Endothelial cell (in vitro differentiated cells): ENCODE measurements at regions not wholly inside any gene's neighbourhood (a gene's known extent, or its start where the extent isn't known, plus 50 kb on each side); places are given as distances from the start of the nearest gene placed in this dataset.

Experiments
- DNase-seq: peaks from one replicate; pipeline ENCODE4 v3.0.0; 2021; ENCODE audit warnings: low spot score
- H3K27ac Mint-ChIP-seq: one replicate; pipeline ENCODE4 v1.8.0; 2021; ENCODE audit warnings: mixed read lengths, inconsistent platforms; ENCODE audit not compliant: unreplicated experiment
- H3K27me3 Mint-ChIP-seq: one replicate; pipeline ENCODE4 v1.8.0; 2021; ENCODE audit warnings: mild to moderate bottlenecking, moderate library complexity, mixed read lengths, inconsistent platforms; ENCODE audit not compliant: unreplicated experiment
- H3K36me3 Mint-ChIP-seq: one replicate; pipeline ENCODE4 v1.8.0; 2021; ENCODE audit warnings: mild to moderate bottlenecking, low read depth, mixed read lengths, inconsistent platforms; ENCODE audit not compliant: unreplicated experiment
- H3K4me1 Mint-ChIP-seq: one replicate; pipeline ENCODE4 v1.8.0; 2021; ENCODE audit warnings: mild to moderate bottlenecking, mixed read lengths, inconsistent platforms; ENCODE audit not compliant: unreplicated experiment
- H3K4me3 Mint-ChIP-seq: one replicate; pipeline ENCODE4 v1.8.0; 2021; ENCODE audit warnings: mild to moderate bottlenecking, mixed read lengths, inconsistent platforms; ENCODE audit not compliant: unreplicated experiment
- H3K9me3 Mint-ChIP-seq: one replicate; pipeline ENCODE4 v1.8.0; 2021; ENCODE audit warnings: mixed read lengths, inconsistent platforms; ENCODE audit not compliant: unreplicated experiment
- CTCF ChIP-seq: fragments of 200-600 bp; sonication (generic); IDR thresholded peaks from one replicate; pipeline ENCODE4 v1.5.0; 2021; ENCODE audit warnings: antibody characterized with exemption; ENCODE audit not compliant: unreplicated experiment

- no peaks in the 10 kb centered on the region for H3K9me3 Mint-ChIP-seq
- no peak for TF ChIP-seq CTCF
- no peak for DNase-seq
- H3K4me1 Mint-ChIP-seq: no peaks in the 10 kb centered on the region
- peaks cover 11% of the 10 kb centered on the region for H3K27me3 Mint-ChIP-seq
- no peak overlapping the region for H3K27ac Mint-ChIP-seq
- no peak overlapping the region for H3K4me3 Mint-ChIP-seq
- H3K36me3 Mint-ChIP-seq: peaks cover 4% of the 10 kb centered on the region
Measured at GRCh38 chr12:132396657-132397056, 67.3 kb upstream of the GALNT9 start.

GRCh38 chr12:132395908-132396305 is 66.5 kb upstream of the GALNT9 start:
- peaks cover 4% of the 10 kb centered on the region for H3K36me3 Mint-ChIP-seq
- no peak for DNase-seq
- TF ChIP-seq CTCF: no peak
- H3K4me3 Mint-ChIP-seq: no peak overlapping the region
- no peaks in the 10 kb centered on the region for H3K9me3 Mint-ChIP-seq
- H3K27me3 Mint-ChIP-seq: peaks cover 12% of the 10 kb centered on the region
- no peaks in the 10 kb centered on the region for H3K4me1 Mint-ChIP-seq
- no peak overlapping the region for H3K27ac Mint-ChIP-seq

- Mint-ChIP-seq H3K4me3 (no peak overlapping the region), H3K27me3 (peaks cover 14% of the 10 kb centered on the region), H3K4me1 (no peaks in the 10 kb centered on the region), H3K9me3 (no peaks in the 10 kb centered on the region), H3K27ac (no peak overlapping the region), H3K36me3 (peaks cover 4% of the 10 kb centered on the region)
- DNase-seq: no peak
- TF ChIP-seq CTCF: no peak
Measured at GRCh38 chr12:132395192-132395907, 66.0 kb upstream of the GALNT9 start.

- H3K36me3 Mint-ChIP-seq: peaks cover 4% of the 10 kb centered on the region
- H3K27me3 Mint-ChIP-seq: peaks cover 14% of the 10 kb centered on the region
- H3K9me3 Mint-ChIP-seq: no peaks in the 10 kb centered on the region
- no peak for TF ChIP-seq CTCF
- DNase-seq: no peak
- no peaks in the 10 kb centered on the region for H3K4me1 Mint-ChIP-seq
- H3K27ac Mint-ChIP-seq: peak overlapping the region; percentile 20
- peak overlapping the region; percentile 29 for H3K4me3 Mint-ChIP-seq
Measured at GRCh38 chr12:132393991-132394949, 64.9 kb upstream of the GALNT9 start.
